ENCODE measurements at regions not wholly inside any gene's neighbourhood (a gene's known extent, or its start where the extent isn't known, plus 50 kb on each side); places are given as distances from the start of the nearest gene placed in this dataset.

GRCh38 chr17:79220713-79221291 is 146.2 kb downstream of the ENGASE start:
- DNase-seq (ENCODE audit: low read depth in 2 of 2), result no peak

GRCh38 chr17:79220201-79220712 is 145.6 kb downstream of the ENGASE start:
- no peak for DNase-seq (ENCODE audit: low read depth in 2 of 2)

GRCh38 chr17:79219208-79219935 is 144.7 kb downstream of the ENGASE start:
- DNase-seq (ENCODE audit: low read depth in 2 of 2), result no peak

GRCh38 chr17:79218825-79219200 is 144.2 kb downstream of the ENGASE start:
- no peak for DNase-seq (ENCODE audit: low read depth in 2 of 2)

- DNase-seq (ENCODE audit: low read depth in 2 of 2), result no peak
Observed at GRCh38 chr17:79218175-79218824, 143.7 kb downstream of the ENGASE start.

GRCh38 chr17:79217473-79218135 is 143.0 kb downstream of the ENGASE start:
- no peak for DNase-seq (ENCODE audit: low read depth in 2 of 2)

- DNase-seq (ENCODE audit: low read depth in 2 of 2), result no peak
Observed at GRCh38 chr17:79216826-79217225, 142.2 kb downstream of the ENGASE start.

- no peak for DNase-seq (ENCODE audit: low read depth in 2 of 2)
Observed at GRCh38 chr17:79216391-79216790, 141.8 kb downstream of the ENGASE start.

- DNase-seq (ENCODE audit: low read depth in 2 of 2), result no peak
Observed at GRCh38 chr17:79215631-79216030, 141.0 kb downstream of the ENGASE start.

- DNase-seq (ENCODE audit: low read depth in 2 of 2), result no peak
Observed at GRCh38 chr17:79214940-79215604, 140.4 kb downstream of the ENGASE start.

GRCh38 chr17:79214459-79214858 is 139.8 kb downstream of the ENGASE start:
- DNase-seq (ENCODE audit: low read depth in 2 of 2), result no peak

- no peak for DNase-seq (ENCODE audit: low read depth in 2 of 2)
Observed at GRCh38 chr17:79213305-79213704, 138.7 kb downstream of the ENGASE start.

GRCh38 chr17:79212149-79213087 is 137.8 kb downstream of the ENGASE start:
- no peak for DNase-seq (ENCODE audit: low read depth in 2 of 2)

- no peak for DNase-seq (ENCODE audit: low read depth in 2 of 2)
Observed at GRCh38 chr17:79211061-79211770, 136.6 kb downstream of the ENGASE start.

GRCh38 chr17:79210638-79211037 is 136.0 kb downstream of the ENGASE start:
- DNase-seq (ENCODE audit: low read depth in 2 of 2), result no peak

GRCh38 chr17:79207960-79208359 is 133.3 kb downstream of the ENGASE start:
- DNase-seq (ENCODE audit: low read depth in 2 of 2), result no peak

- DNase-seq (ENCODE audit: low read depth in 2 of 2), result no peak
Observed at GRCh38 chr17:79205688-79206205, 131.1 kb downstream of the ENGASE start.

- DNase-seq (ENCODE audit: low read depth in 2 of 2), result no peak
Observed at GRCh38 chr17:79204261-79204660, 129.6 kb downstream of the ENGASE start.

- DNase-seq (ENCODE audit: low read depth in 2 of 2), result no peak
Observed at GRCh38 chr17:79203657-79204056, 129.0 kb downstream of the ENGASE start.

- no peak for DNase-seq (ENCODE audit: low read depth in 2 of 2)
Observed at GRCh38 chr17:79203016-79203415, 128.4 kb downstream of the ENGASE start.

All from activated CD8-positive, alpha-beta memory T cell treated with anti-CD3 and anti-CD28 coated beads for 4 hours (primary cell).